GM12878 (cell line): ENCODE measurements at regions not wholly inside any gene's neighbourhood (a gene's known extent, or its start where the extent isn't known, plus 50 kb on each side); places are given as distances from the start of the nearest gene placed in this dataset.

Experiments used
- BCL3 ChIP-seq: IDR thresholded peaks from 2 replicates; pipeline ENCODE4 v1.6.1; 2011; ENCODE audit warnings: borderline replicate concordance, low read depth, mild to moderate bottlenecking, moderate library complexity, low read length; ENCODE audit not compliant: insufficient read depth, poor library complexity, severe bottlenecking
- CREB1 ChIP-seq: IDR thresholded peaks from 2 replicates; pipeline ENCODE4 v1.6.1; 2012; ENCODE audit warnings: low read depth, mild to moderate bottlenecking, inconsistent platforms
- E4F1 ChIP-seq: fragments of 450-650 bp; IDR thresholded peaks from 2 replicates; pipeline ENCODE4 v1.6.1; 2018; ENCODE audit warnings: borderline replicate concordance, mild to moderate bottlenecking; ENCODE audit not compliant: partially characterized antibody
- ETV6 ChIP-seq, 2 experiments: fragments of 450-650 bp in 1 of 2; IDR thresholded peaks in 1 of 2; conservative IDR thresholded peaks in 1 of 2; 2 replicates each; pipeline ENCODE4 v1.6.1; 2014; ENCODE audit warnings: antibody characterized with exemption in 1 of 2, borderline replicate concordance in 1 of 2, low read depth in 1 of 2, mild to moderate bottlenecking in 1 of 2, moderate library complexity in 1 of 2
- EZH2 ChIP-seq: IDR thresholded peaks from 2 replicates; pipeline ENCODE4 v1.6.1; 2012; ENCODE audit warnings: low read depth, mild to moderate bottlenecking, control low read depth, inconsistent platforms, low read length, borderline replicate concordance; ENCODE audit not compliant: control insufficient read depth
- HCFC1 ChIP-seq: fragments of 150-350 bp; IDR thresholded peaks from 2 replicates; pipeline ENCODE4 v1.6.1; 2014; ENCODE audit warnings: low read length
- KLF5 ChIP-seq: fragments of 450-650 bp; IDR thresholded peaks from 2 replicates; pipeline ENCODE4 v1.6.1; 2014; ENCODE audit warnings: mild to moderate bottlenecking; ENCODE audit not compliant: partially characterized antibody
- RELA ChIP-seq: fragments of 450-650 bp; IDR thresholded peaks from 2 replicates; pipeline ENCODE4 v1.8.0; 2014; ENCODE audit warnings: borderline replicate concordance; ENCODE audit not compliant: partially characterized antibody
- SMAD5 ChIP-seq: IDR thresholded peaks from 2 replicates; pipeline ENCODE4 v1.6.1; 2016; ENCODE audit warnings: antibody characterized with exemption, low read depth
- TARDBP ChIP-seq: IDR thresholded peaks from 2 replicates; pipeline ENCODE4 v1.6.1; 2016; ENCODE audit warnings: borderline replicate concordance
- TCF12 ChIP-seq: IDR thresholded peaks from 2 replicates; pipeline ENCODE4 v1.6.1; 2011; ENCODE audit warnings: low read depth, mild to moderate bottlenecking, low read length
- YBX1 ChIP-seq: fragments of 450-650 bp; IDR thresholded peaks from 2 replicates; pipeline ENCODE4 v1.6.1; 2016; ENCODE audit warnings: antibody characterized with exemption
- ZBTB4 ChIP-seq: fragments of 450-650 bp; formaldehyde crosslinking; IDR thresholded peaks from 2 replicates; pipeline ENCODE4 v1.4.0; 2022; ENCODE audit warnings: mild to moderate bottlenecking, moderate library complexity
- ZZZ3 ChIP-seq: IDR thresholded peaks from 2 replicates; pipeline ENCODE4 v1.6.1; 2011; ENCODE audit warnings: low read depth; ENCODE audit not compliant: control insufficient read depth, insufficient read length
- TF ChIP-seq, protein P1 (sequence below): fragments of 450-650 bp; IDR thresholded peaks from 2 replicates; pipeline ENCODE4 v1.6.1; 2017; ENCODE audit warnings: mild to moderate bottlenecking, moderate library complexity
- TF ChIP-seq, protein P2 (sequence below): fragments of 450-650 bp; IDR thresholded peaks from 2 replicates; pipeline ENCODE4 v1.6.1; 2016; ENCODE audit warnings: mild to moderate bottlenecking

DNA sequence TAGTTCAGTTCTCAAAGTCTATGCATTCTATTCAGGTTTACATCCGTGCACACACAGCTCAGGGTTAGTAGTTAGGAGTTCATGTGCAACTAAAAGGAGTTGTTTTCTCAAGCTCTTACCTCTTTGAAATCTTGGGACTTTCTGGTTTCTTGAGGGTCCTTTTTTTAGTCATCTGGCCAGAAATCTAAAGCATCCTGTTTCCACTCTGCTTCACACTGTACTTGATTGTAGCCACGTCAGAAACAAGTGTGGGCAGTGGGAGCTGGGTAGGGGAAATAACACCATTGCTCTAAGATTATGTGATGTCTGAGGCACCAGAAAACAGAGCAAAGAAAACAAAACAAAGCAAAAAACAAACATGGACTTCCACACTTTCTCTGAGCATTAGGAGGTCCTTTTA, 58.3 kb downstream of the HDGFL1 start (continued):
- TF ChIP-seq BCL3, result no peak
- no peak for TF ChIP-seq KLF5
- no peak for TF ChIP-seq E4F1
- no peak for TF ChIP-seq RELA
- no peak for TF ChIP-seq ZZZ3
- no peak for TF ChIP-seq ZBTB4
- TF ChIP-seq SMAD5, result no peak
- TF ChIP-seq ETV6 (conservative IDR thresholded peaks at IDR 0.05 in 1 of 2, IDR thresholded peaks at IDR 0.05 in 1 of 2; ENCODE audit: borderline replicate concordance in 1 of 2, low read depth in 1 of 2), result no peak
- no peak for TF ChIP-seq CREB1
- TF ChIP-seq, protein P1, sequence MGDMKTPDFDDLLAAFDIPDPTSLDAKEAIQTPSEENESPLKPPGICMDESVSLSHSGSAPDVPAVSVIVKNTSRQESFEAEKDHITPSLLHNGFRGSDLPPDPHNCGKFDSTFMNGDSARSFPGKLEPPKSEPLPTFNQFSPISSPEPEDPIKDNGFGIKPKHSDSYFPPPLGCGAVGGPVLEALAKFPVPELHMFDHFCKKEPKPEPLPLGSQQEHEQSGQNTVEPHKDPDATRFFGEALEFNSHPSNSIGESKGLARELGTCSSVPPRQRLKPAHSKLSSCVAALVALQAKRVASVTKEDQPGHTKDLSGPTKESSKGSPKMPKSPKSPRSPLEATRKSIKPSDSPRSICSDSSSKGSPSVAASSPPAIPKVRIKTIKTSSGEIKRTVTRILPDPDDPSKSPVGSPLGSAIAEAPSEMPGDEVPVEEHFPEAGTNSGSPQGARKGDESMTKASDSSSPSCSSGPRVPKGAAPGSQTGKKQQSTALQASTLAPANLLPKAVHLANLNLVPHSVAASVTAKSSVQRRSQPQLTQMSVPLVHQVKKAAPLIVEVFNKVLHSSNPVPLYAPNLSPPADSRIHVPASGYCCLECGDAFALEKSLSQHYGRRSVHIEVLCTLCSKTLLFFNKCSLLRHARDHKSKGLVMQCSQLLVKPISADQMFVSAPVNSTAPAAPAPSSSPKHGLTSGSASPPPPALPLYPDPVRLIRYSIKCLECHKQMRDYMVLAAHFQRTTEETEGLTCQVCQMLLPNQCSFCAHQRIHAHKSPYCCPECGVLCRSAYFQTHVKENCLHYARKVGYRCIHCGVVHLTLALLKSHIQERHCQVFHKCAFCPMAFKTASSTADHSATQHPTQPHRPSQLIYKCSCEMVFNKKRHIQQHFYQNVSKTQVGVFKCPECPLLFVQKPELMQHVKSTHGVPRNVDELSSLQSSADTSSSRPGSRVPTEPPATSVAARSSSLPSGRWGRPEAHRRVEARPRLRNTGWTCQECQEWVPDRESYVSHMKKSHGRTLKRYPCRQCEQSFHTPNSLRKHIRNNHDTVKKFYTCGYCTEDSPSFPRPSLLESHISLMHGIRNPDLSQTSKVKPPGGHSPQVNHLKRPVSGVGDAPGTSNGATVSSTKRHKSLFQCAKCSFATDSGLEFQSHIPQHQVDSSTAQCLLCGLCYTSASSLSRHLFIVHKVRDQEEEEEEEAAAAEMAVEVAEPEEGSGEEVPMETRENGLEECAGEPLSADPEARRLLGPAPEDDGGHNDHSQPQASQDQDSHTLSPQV, result no peak
- no peak for TF ChIP-seq HCFC1
- no peak for TF ChIP-seq YBX1
- TF ChIP-seq TARDBP, result no peak
- TF ChIP-seq EZH2, result no peak
- TF ChIP-seq TCF12, result no peak
- TF ChIP-seq, protein P2, sequence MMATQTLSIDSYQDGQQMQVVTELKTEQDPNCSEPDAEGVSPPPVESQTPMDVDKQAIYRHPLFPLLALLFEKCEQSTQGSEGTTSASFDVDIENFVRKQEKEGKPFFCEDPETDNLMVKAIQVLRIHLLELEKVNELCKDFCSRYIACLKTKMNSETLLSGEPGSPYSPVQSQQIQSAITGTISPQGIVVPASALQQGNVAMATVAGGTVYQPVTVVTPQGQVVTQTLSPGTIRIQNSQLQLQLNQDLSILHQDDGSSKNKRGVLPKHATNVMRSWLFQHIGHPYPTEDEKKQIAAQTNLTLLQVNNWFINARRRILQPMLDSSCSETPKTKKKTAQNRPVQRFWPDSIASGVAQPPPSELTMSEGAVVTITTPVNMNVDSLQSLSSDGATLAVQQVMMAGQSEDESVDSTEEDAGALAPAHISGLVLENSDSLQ, result no peak
